ENCODE measurements at regions not wholly inside any gene's neighbourhood (a gene's known extent, or its start where the extent isn't known, plus 50 kb on each side); places are given as distances from the start of the nearest gene placed in this dataset.

DNA sequence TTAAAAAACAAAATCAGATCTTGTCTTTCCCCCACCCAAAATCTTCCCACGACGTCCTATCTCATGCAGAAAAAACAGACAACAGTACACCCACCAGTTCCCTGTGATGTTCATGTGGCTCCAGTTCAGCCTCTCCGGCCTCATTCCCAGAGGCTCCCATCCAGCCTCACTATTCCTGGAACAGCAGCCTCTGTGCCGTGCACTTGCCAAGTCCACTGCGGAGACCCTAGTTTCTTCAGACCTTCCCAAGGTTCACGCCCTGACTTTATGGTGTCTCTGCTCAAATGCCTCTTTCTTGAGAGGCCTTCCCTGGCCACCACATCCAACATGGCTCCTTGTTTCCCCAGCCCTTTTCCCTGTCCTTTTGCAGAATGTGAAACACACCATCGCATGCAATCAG lies 106.3 kb upstream of the BACE2 start:
- Histone ChIP-seq H3K27me3 (no peaks in the 10 kb centered on the region), H3K36me3 (no peaks in the 10 kb centered on the region), H3K27ac (no peak overlapping the region), H3K4me1 (no peaks in the 10 kb centered on the region), H3K4me3 (no peak overlapping the region), H3K9me3 (no peaks in the 10 kb centered on the region)
- no peak for DNase-seq
- no peak for TF ChIP-seq POLR2A (IDR thresholded peaks at IDR 0.05)
- TF ChIP-seq, protein P1, sequence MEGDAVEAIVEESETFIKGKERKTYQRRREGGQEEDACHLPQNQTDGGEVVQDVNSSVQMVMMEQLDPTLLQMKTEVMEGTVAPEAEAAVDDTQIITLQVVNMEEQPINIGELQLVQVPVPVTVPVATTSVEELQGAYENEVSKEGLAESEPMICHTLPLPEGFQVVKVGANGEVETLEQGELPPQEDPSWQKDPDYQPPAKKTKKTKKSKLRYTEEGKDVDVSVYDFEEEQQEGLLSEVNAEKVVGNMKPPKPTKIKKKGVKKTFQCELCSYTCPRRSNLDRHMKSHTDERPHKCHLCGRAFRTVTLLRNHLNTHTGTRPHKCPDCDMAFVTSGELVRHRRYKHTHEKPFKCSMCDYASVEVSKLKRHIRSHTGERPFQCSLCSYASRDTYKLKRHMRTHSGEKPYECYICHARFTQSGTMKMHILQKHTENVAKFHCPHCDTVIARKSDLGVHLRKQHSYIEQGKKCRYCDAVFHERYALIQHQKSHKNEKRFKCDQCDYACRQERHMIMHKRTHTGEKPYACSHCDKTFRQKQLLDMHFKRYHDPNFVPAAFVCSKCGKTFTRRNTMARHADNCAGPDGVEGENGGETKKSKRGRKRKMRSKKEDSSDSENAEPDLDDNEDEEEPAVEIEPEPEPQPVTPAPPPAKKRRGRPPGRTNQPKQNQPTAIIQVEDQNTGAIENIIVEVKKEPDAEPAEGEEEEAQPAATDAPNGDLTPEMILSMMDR (IDR thresholded peaks at IDR 0.05) = no peak
- intact Hi-C loops (cut with DNase I) = no loop called here
- ATAC-seq = no peak
- WGBS (ENCODE audit: insufficient coverage, low coverage, low lambda C conversion rate, missing lambda C conversion rate) = 50% methylated on average over 5 of the region's 7 CpGs

DNA sequence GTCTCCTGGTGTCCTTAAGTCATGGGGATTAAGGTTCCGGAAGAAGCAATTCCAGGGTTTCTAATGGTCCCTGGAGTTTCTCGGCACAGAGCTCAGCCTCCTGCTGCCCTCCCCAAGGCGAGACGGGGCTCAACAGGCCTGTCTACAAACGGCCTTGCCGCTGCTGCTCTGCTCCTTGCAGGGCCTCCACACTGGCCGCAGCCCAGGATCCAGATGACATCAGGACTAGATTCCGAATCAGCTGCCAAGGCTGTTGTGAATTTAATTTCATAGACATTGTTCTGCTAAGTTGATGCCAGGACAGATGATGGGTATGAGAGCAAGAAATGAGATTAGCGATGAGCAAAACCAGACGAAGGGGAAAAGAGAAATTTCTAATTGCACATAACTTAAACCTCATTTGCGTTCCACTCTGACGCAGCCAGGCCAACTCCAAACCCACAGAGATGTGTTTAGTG lies 103.6 kb upstream of the BACE2 start:
- H3K4me3 ChIP-seq = no peak overlapping the region
- no peaks in the 10 kb centered on the region for H3K4me1 ChIP-seq
- intact Hi-C loops (cut with DNase I) = no loop called here
- DNase-seq = no peak
- H3K36me3 ChIP-seq = no peaks in the 10 kb centered on the region
- TF ChIP-seq, protein P1 (IDR thresholded peaks at IDR 0.05) = no peak
- no peak for TF ChIP-seq POLR2A (IDR thresholded peaks at IDR 0.05)
- H3K27me3 ChIP-seq = peaks cover 0 to 7% of the 10 kb centered on the region in 2 donors
- no peak overlapping the region for H3K27ac ChIP-seq
- 64% methylated on average over 4 of the region's 12 CpGs for WGBS (ENCODE audit: insufficient coverage, low coverage, low lambda C conversion rate, missing lambda C conversion rate)
- ATAC-seq = no peak
- H3K9me3 ChIP-seq = no peaks in the 10 kb centered on the region

DNA sequence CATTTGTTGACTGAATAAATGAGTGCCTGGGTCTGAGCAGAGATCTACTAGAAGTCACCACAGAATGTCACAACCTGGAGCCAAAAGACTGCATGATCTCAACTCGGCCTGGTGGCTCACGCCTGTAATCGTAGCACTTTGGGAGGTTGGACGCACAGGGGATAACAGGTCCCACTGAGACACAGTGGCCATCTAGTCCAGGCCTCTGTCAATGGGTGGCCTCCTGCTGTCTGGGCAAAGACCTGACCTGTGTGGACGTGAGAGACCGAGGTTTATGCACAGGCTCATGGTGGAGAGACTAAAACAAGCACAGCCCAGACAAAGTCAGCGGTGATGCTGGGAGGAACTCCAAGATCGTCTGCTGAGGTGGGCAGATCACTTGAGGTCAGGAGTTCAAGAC lies 103.0 kb upstream of the BACE2 start:
- intact Hi-C loops (cut with DNase I) = no loop called here

DNA sequence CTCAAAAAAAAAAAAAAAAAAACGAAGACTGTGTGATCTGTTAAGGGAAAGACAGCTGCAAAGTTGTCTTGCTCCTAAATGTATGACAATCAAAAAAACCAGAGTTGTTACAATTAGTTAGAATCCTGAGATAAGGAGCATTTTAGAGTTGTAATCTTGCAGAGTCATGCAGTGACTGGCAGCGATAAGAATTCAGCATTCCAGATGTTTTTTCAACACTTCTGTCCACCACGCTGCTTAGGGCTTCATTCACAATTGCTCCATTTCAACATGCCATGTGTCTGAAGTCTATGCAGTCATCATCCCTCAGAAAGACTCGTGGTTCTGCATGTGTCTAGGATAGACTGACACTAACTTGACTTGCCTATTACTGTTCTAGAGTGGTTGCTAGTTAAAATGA lies 102.4 kb upstream of the BACE2 start:
- no peaks in the 10 kb centered on the region for H3K4me1 ChIP-seq
- ATAC-seq (no peak), DNase-seq (no peak)
- peaks cover 0 to 7% of the 10 kb centered on the region in 2 donors for H3K27me3 ChIP-seq
- H3K27ac ChIP-seq = no peak overlapping the region
- no peaks in the 10 kb centered on the region for H3K36me3 ChIP-seq
- no peak overlapping the region for H3K4me3 ChIP-seq
- no peak for TF ChIP-seq POLR2A (IDR thresholded peaks at IDR 0.05)
- TF ChIP-seq, protein P1 (IDR thresholded peaks at IDR 0.05) = no peak
- no peaks in the 10 kb centered on the region for H3K9me3 ChIP-seq
- intact Hi-C loops (cut with DNase I) = no loop called here
- 42% methylated on average over 4 of the region's 4 CpGs for WGBS (ENCODE audit: insufficient coverage, low coverage, low lambda C conversion rate, missing lambda C conversion rate)

More for the DNA sequence above, 103.0 kb upstream of the BACE2 start:
- Histone ChIP-seq H3K4me1 (no peaks in the 10 kb centered on the region), H3K27ac (no peak overlapping the region), H3K4me3 (no peak overlapping the region), H3K27me3 (peaks cover 0 to 7% of the 10 kb centered on the region in 2 donors), H3K9me3 (no peaks in the 10 kb centered on the region), H3K36me3 (no peaks in the 10 kb centered on the region)
- no peak for DNase-seq
- TF ChIP-seq, protein P1 (IDR thresholded peaks at IDR 0.05) = no peak
- TF ChIP-seq POLR2A (IDR thresholded peaks at IDR 0.05) = no peak
- ATAC-seq = no peak
- WGBS (ENCODE audit: insufficient coverage, low coverage, low lambda C conversion rate, missing lambda C conversion rate) = 75% methylated on average over 3 of the region's 8 CpGs
